ENCODE measurements at regions not wholly inside any gene's neighbourhood (a gene's known extent, or its start where the extent isn't known, plus 50 kb on each side); places are given as distances from the start of the nearest gene placed in this dataset.

DNA sequence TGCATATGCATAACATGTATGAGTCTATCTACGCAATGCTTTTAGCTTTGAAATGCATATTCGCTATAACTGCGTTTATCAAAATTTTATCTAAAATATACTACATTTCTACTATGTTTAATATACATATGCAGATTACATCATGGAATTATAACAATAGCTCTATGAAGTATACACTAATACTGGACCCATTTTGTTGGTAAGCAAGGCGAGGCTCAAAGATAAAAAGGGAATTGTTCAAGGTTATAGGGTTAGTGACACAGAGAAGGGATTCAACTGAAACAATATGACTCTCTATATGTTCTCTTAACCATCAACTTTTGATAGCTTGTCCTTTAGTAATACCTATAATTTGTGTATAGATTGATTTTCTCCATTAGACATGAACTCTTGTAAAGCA lies 60.9 kb upstream of the SMIM36 start:
- Mint-ChIP-seq H3K9me3 (ENCODE audit: low read depth) (no peaks in the 10 kb centered on the region), H3K4me1 (ENCODE audit: low read depth) (peaks cover 10% of the 10 kb centered on the region), H3K27me3 (peaks cover 7% of the 10 kb centered on the region), H3K4me3 (ENCODE audit: low read depth) (no peak overlapping the region), H3K27ac (no peak overlapping the region), H3K36me3 (ENCODE audit: insufficient read depth) (no peaks in the 10 kb centered on the region)
- no peak for DNase-seq (ENCODE audit: low spot score, unreplicated experiment)
- no peak for TF ChIP-seq CTCF (IDR thresholded peaks at IDR 0.05; ENCODE audit: unreplicated experiment)

- Mint-ChIP-seq H3K4me1 (ENCODE audit: low read depth) (peaks cover 15% of the 10 kb centered on the region), H3K36me3 (ENCODE audit: insufficient read depth) (no peaks in the 10 kb centered on the region), H3K9me3 (ENCODE audit: low read depth) (no peaks in the 10 kb centered on the region), H3K27me3 (peaks cover 7% of the 10 kb centered on the region), H3K4me3 (ENCODE audit: low read depth) (no peak overlapping the region), H3K27ac (no peak overlapping the region)
- DNase-seq (ENCODE audit: low spot score, unreplicated experiment), result no peak
- TF ChIP-seq CTCF (IDR thresholded peaks at IDR 0.05; ENCODE audit: unreplicated experiment), result no peak
These were observed 59.8 kb upstream of the SMIM36 start for GRCh38 chr17:55571095-55571494.

DNA sequence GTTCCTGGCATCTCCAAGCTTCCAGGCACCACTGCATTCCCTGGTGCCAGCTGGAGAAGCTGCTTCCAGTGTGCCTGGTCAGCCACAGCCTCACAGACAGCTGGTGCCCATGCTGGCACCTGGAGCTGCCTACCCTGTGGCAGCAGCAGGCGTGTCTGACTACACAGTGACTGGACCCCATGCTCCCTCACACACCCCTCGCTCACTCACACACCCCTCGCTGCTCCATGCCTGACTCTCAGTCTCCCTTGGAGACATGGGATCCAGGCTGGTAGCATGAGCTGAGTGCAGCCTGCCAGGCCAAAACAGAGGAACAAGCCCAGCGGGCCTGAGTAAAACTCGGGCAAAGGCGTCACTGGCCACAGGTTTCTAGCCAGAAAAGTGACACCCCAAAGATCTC lies 59.1 kb upstream of the SMIM36 start:
- Mint-ChIP-seq H3K9me3 (ENCODE audit: low read depth) (no peaks in the 10 kb centered on the region), H3K4me3 (ENCODE audit: low read depth) (no peak overlapping the region), H3K36me3 (ENCODE audit: insufficient read depth) (no peaks in the 10 kb centered on the region), H3K27ac (no peak overlapping the region), H3K27me3 (peaks cover 7% of the 10 kb centered on the region), H3K4me1 (ENCODE audit: low read depth) (peaks cover 15% of the 10 kb centered on the region)
- no peak for TF ChIP-seq CTCF (IDR thresholded peaks at IDR 0.05; ENCODE audit: unreplicated experiment)
- no peak for DNase-seq (ENCODE audit: low spot score, unreplicated experiment)

GRCh38 chr17:55567240-55568214 lies 56.3 kb upstream of the SMIM36 start:
- Mint-ChIP-seq H3K36me3 (ENCODE audit: insufficient read depth) (no peaks in the 10 kb centered on the region), H3K4me1 (ENCODE audit: low read depth) (peaks cover 15% of the 10 kb centered on the region), H3K27ac (no peak overlapping the region), H3K4me3 (ENCODE audit: low read depth) (no peak overlapping the region), H3K9me3 (ENCODE audit: low read depth) (no peaks in the 10 kb centered on the region), H3K27me3 (peaks cover 7% of the 10 kb centered on the region)
- no peak for DNase-seq (ENCODE audit: low spot score, unreplicated experiment)
- no peak for TF ChIP-seq CTCF (IDR thresholded peaks at IDR 0.05; ENCODE audit: unreplicated experiment)

DNA sequence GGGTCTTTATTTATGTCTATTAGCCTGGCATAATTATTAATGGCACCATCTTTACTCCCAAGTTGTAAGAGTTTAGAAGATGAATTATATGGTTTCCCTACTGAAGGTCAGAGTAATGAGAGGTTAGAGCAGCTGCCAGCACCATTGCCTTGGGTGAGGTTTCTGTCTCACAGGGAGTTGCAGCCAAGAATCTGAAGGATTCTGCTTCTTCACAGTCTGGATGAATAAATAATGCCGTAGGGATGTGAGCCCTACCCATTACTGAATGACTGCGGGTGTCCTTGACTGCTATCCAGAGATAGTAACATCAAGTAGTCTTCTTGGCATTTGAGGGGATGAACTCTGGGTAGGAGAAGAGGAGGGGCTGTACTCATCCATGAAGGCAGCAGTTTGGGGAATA lies 52.8 kb upstream of the SMIM36 start:
- Mint-ChIP-seq H3K9me3 (ENCODE audit: low read depth) (no peaks in the 10 kb centered on the region), H3K4me1 (ENCODE audit: low read depth) (peaks cover 15% of the 10 kb centered on the region), H3K36me3 (ENCODE audit: insufficient read depth) (no peaks in the 10 kb centered on the region), H3K27me3 (peaks cover 4% of the 10 kb centered on the region), H3K27ac (no peak overlapping the region), H3K4me3 (ENCODE audit: low read depth) (no peak overlapping the region)
- DNase-seq (ENCODE audit: low spot score, unreplicated experiment), result no peak
- TF ChIP-seq CTCF (IDR thresholded peaks at IDR 0.05; ENCODE audit: unreplicated experiment), result no peak

Measured in progenitor cell of endocrine pancreas (in vitro differentiated cells).